ENCODE measurements at regions not wholly inside any gene's neighbourhood (a gene's known extent, or its start where the extent isn't known, plus 50 kb on each side); places are given as distances from the start of the nearest gene placed in this dataset.

- DNase-seq, result no peak
- intact Hi-C loops (cut with DNase I), result no loop called here
Observed at GRCh38 chr12:116421785-116422538, 137.2 kb upstream of the MAP1LC3B2 start.

DNA sequence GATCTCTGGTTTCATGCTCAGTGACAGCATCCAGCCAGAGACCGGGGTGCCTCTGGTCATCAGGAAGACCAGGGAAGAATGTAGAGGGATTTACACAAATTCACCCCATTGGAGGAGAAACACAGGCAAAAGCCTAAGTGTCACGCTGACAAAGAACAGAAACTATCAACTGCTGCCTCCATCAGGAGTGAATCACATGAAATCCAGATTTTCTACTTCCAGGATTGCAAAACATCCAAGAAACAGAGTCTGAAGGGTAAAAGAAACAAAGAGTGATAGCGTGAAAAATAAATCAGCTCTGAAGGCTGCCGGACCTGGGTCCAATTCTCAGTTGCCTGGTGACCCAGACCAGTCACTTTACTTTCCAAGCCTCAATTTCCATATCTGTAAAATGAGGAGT lies 136.1 kb upstream of the MAP1LC3B2 start:
- no peak for DNase-seq
- intact Hi-C loops (cut with DNase I), result no loop called here

- no peak for DNase-seq
- intact Hi-C loops (cut with DNase I), result no loop called here
Observed at GRCh38 chr12:116425256-116426193, 133.7 kb upstream of the MAP1LC3B2 start.

DNA sequence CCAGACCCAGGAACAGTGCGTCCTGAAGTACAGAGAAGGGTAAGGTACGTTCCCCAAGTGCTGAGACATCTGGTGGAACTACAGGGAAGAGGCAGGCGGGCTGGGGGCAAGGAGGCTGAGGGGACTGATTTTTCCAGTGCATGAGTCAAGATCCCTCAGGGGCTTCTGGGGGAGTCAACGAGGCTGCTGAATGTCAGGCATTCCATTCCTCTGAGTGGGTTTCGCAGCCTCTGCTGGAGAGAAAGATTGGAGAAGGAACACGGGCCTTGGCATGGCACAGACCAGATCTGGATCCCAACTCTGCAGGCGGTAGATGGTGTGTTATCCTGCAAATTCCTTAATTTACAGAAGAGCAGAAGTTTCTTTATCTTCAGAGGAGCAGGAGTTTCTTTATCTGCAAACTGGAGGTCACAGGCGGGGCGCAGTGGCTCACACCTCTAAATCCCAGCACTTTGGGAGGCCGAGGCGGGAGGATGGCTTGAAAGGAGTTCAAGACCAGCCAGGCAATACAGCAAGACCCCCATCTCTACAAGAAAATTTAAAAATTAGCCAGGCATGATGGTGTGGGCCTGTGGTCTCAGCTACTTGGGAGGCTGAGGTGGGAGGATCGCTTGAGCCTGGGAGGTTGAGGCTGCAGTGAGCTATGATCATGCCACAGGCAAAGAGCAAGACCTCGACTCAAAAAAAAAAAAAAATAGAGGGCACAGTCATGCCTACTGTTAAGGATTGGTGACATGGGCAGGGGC lies 132.6 kb upstream of the MAP1LC3B2 start:
- intact Hi-C loops (cut with DNase I), result no loop called here
- no peak for DNase-seq

GRCh38 chr12:116427200-116427930 lies 131.8 kb upstream of the MAP1LC3B2 start:
- intact Hi-C loops (cut with DNase I), result no loop called here
- DNase-seq, result no peak

DNA sequence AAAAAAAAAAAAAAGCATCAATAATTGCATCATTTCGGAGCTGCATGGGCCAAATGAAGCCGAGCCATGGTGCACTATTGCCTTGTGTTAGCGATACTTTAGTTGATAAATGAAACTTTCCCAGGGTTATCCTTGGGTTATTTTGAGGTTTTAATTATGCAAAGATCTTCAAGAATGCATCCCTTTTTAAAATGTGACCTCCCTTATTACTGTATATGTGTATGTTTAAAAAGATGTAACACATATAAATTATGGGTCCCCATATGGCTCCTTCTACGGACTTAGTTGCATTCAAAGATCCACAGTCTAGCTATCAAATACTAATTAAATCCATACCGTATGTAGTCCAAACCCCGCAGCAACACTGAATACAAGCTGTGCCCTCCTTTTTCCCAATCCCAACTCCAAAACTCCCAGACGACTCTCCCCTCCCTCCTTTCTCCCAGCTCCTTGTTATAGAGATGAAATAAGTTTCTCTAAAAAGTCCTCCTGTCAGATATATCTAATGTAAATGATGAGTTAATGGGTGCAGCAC lies 129.3 kb upstream of the MAP1LC3B2 start:
- no peak for DNase-seq
- intact Hi-C loops (cut with DNase I), result no loop called here

GRCh38 chr12:116430911-116431565 lies 128.1 kb upstream of the MAP1LC3B2 start:
- intact Hi-C loops (cut with DNase I), result no loop called here

DNA sequence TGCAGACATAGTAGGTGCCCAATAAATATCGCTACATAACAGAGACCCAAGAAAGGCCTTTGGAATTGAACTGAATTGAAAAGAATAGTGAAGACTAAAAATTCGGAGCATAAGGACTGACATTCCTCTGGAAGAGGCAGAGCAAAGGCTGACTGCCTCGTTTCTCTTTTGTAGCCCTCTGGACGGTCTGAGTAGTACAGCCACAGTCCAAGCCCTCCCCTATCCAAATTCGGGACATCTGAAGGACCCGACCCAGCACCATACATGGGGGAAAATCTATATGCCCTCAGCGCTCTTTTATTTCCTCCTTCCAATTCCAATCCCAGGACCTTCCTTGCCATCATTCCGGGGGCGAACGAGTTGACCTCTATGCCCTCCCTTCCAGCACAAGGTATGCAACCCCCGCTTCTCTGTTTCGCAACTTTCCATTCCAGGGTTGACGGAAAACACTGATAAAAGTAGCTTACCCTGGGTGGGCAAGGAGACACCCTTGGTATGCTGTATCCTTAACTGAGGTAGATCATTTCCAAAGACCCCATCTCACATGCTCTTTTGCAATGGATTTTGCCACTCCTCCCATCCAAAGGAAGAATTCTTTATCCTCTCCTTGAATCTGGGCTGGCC lies 127.4 kb upstream of the MAP1LC3B2 start:
- intact Hi-C loops (cut with DNase I), result no loop called here

More at GRCh38 chr12:116430911-116431565, 128.1 kb upstream of the MAP1LC3B2 start:
- no peak for DNase-seq

GRCh38 chr12:116432314-116432750 lies 126.8 kb upstream of the MAP1LC3B2 start:
- intact Hi-C loops (cut with DNase I), result no loop called here
- no peak for DNase-seq

More for the DNA sequence above, 127.4 kb upstream of the MAP1LC3B2 start:
- DNase-seq, result no peak

- intact Hi-C loops (cut with DNase I), result no loop called here
- no peak for DNase-seq
Observed at GRCh38 chr12:116433249-116433648, 125.9 kb upstream of the MAP1LC3B2 start.

DNA sequence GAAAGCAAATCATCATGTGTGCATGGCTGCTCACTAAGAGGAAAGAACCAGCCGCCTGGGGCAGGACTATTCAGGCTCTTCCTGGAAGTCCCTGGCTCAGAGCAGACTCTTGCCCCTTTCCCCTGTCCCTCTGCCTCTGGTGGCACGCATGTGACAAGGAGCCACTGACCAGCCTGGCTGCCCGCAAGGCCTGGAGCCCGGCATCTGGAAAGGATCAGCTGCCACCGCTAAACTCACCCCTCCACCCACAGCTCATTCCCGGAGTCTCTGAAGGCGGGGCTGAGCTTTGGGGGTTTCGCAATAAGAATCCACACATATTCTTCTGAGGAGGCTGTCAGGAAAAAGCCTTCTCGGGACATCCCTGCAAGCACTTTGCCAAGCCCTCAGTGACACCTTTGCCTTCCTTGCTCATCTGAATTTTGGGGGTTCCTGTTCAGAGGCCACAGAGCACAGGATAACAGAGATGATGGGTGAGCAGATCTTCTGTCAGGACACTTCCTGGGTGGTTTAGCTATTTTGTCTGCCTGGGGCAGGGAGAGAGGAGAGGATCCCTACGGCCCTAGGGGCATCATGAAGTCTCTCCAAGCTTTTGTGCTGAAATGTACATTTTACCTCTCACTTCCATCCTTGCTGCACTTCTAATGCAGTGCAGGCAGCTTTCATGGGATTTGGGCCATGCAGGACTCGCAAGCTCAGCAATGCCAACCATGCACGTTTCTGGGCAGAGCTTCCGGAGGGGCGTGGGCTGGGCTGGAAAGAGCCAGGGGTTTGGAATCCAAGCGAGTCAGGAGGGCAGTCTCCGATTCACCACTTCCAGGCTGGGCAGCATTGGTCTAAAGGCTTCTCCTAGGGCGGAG lies 124.8 kb upstream of the MAP1LC3B2 start:
- DNase-seq, result peak in 37 of 42 donors; percentile 16 to 79 (median 37)
- intact Hi-C loops (cut with DNase I), result no loop called here

DNA sequence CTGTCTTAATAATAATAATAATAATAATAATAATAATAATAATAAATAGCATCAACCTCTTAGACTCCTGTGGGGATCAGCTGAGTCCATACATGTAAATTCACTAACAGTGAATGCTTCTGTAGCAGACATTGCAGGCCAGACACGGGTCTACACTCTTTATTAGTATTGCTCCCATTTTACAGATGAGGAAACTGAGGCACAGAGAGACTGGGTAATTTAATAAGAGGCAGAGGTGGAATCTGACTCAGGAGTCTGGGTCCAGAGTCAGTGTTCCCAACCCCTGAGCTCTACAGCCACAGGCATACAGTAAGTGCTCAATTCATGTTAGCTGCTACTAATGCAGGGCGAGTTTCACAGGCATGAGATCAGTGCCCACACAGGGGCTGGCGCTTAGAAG lies 123.2 kb upstream of the MAP1LC3B2 start:
- intact Hi-C loops (cut with DNase I), result no loop called here
- no peak for DNase-seq

DNA sequence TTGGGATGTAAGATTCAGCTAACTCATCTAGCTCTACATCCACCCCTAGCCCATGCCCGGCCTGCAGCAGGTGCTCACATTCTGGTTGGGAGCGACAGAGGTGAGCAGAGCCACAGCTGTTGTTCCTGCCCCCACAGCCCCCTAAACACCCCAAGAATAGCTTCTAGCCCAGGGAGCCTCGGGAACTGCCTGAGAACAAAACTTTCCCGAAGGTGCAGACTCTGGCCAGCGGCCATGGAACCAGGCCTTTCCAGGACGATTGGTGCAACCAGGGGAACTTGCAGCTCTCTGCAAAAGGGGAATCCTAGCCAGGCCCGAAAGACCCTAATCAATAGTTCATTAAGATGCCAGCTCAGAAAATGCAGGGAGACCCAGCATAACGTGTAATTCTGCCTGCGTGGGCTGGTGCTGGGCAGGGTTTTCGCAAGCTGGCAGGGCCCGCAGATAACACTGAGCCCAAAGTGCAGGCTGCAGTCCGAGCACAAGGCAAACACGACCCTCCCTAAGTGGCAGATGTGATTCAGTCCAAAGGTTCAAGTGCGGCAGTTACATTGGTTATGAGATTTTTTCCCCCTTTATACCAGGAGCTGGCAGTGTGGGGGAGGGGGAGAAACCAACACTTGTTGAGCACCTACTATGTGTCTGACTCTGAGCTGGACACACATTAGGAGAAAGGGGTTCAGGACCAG lies 122.5 kb upstream of the MAP1LC3B2 start:
- intact Hi-C loops (cut with DNase I), result no loop called here

GRCh38 chr12:116441292-116441691 lies 117.9 kb upstream of the MAP1LC3B2 start:
- intact Hi-C loops (cut with DNase I), result no loop called here
- DNase-seq, result peak in 16 of 42 donors; percentile 8 to 58 (median 20)

More for the DNA sequence above, 122.5 kb upstream of the MAP1LC3B2 start:
- DNase-seq, result no peak

GRCh38 chr12:116442304-116442703 lies 116.9 kb upstream of the MAP1LC3B2 start:
- intact Hi-C loops (cut with DNase I), result no loop called here
- no peak for DNase-seq

GRCh38 chr12:116442946-116443345 lies 116.2 kb upstream of the MAP1LC3B2 start:
- DNase-seq, result no peak
- intact Hi-C loops (cut with DNase I), result no loop called here
